Loucy (cell line): ENCODE measurements at regions not wholly inside any gene's neighbourhood (a gene's known extent, or its start where the extent isn't known, plus 50 kb on each side); places are given as distances from the start of the nearest gene placed in this dataset.

Experiments
- H2AFZ ChIP-seq: fragments of 200-600 bp; sonication (generic); 2 replicates; pipeline ENCODE4 v1.6.0; 2016; ENCODE audit warnings: antibody characterized with exemption, mild to moderate bottlenecking, low read length, moderate library complexity
- H3F3A ChIP-seq: fragments of 200-600 bp; 2 replicates; pipeline ENCODE4 v1.6.0; 2016; ENCODE audit warnings: antibody characterized with exemption, low read depth, mild to moderate bottlenecking
- H3K27me3 ChIP-seq: fragments of 200-600 bp; sonication (generic); 2 replicates; pipeline ENCODE4 v1.6.1; 2014; ENCODE audit warnings: low read length, mild to moderate bottlenecking; ENCODE audit not compliant: insufficient read depth, poor library complexity, severe bottlenecking
- H3K36me3 ChIP-seq: fragments of 200-600 bp; sonication (generic); 2 replicates; pipeline ENCODE4 v1.6.1; 2016; ENCODE audit warnings: low read length; ENCODE audit not compliant: insufficient read depth
- H3K4me1 ChIP-seq: fragments of 200-600 bp; sonication (generic); 2 replicates; pipeline ENCODE4 v1.5.1; 2014; ENCODE audit warnings: low read length, mild to moderate bottlenecking; ENCODE audit not compliant: insufficient read depth, poor library complexity, severe bottlenecking
- H3K4me2 ChIP-seq: fragments of 200-600 bp; sonication (generic); 2 replicates; pipeline ENCODE4 v1.6.0; 2014; ENCODE audit warnings: antibody characterized with exemption, low read length, low read depth, mild to moderate bottlenecking; ENCODE audit not compliant: poor library complexity, severe bottlenecking
- H3K4me3 ChIP-seq: fragments of 200-600 bp; sonication (generic); 2 replicates; pipeline ENCODE4 v1.5.1; 2014; ENCODE audit warnings: low read length, mild to moderate bottlenecking, mixed read lengths; ENCODE audit not compliant: poor library complexity, severe bottlenecking
- H3K79me2 ChIP-seq: fragments of 200-600 bp; sonication (generic); 2 replicates; pipeline ENCODE4 v1.6.1; 2014; ENCODE audit warnings: low read length; ENCODE audit not compliant: insufficient read depth
- H3K9ac ChIP-seq: fragments of 200-600 bp; sonication (generic); 2 replicates; pipeline ENCODE4 v1.6.0; 2014; ENCODE audit warnings: mild to moderate bottlenecking, low read depth, low read length, moderate library complexity; ENCODE audit not compliant: poor library complexity, severe bottlenecking
- H3K9me2 ChIP-seq: fragments of 200-600 bp; sonication (generic); replicated peaks from 2 replicates; pipeline ENCODE4 v1.6.1; 2016; ENCODE audit warnings: low read depth, low read length, mixed read lengths
- H3K9me3 ChIP-seq: fragments of 200-600 bp; sonication (generic); 2 replicates; pipeline ENCODE4 v1.6.1; 2014; ENCODE audit warnings: mild to moderate bottlenecking, antibody characterized with exemption, low read length, low read depth; ENCODE audit not compliant: insufficient read depth
- H4K20me1 ChIP-seq: fragments of 200-600 bp; sonication (generic); 2 replicates; pipeline ENCODE4 v1.6.0; 2014; ENCODE audit warnings: antibody characterized with exemption, low read length, mild to moderate bottlenecking; ENCODE audit not compliant: insufficient read depth, poor library complexity, severe bottlenecking
- EZH2phosphoT487 ChIP-seq: fragments of 200-600 bp; IDR thresholded peaks from 2 replicates; pipeline ENCODE4 v1.6.1; 2018; ENCODE audit warnings: antibody characterized with exemption, mild to moderate bottlenecking, moderate library complexity, borderline replicate concordance
- TF ChIP-seq, protein P1 (sequence below): fragments of 200-600 bp; sonication (generic); conservative IDR thresholded peaks from 2 replicates; pipeline ENCODE4 v1.5.1; 2014; ENCODE audit warnings: mild to moderate bottlenecking, antibody characterized with exemption, low read length

- Histone ChIP-seq H3K79me2 (no peaks in the 10 kb centered on the region), H3K9me2 (no peaks in the 10 kb centered on the region), H3K27me3 (no peaks in the 10 kb centered on the region), H3K4me2 (no peak overlapping the region), H3K9ac (no peak overlapping the region), H3K4me3 (no peak overlapping the region), H3K9me3 (no peaks in the 10 kb centered on the region), H4K20me1 (no peaks in the 10 kb centered on the region), H3F3A (no peaks in the 10 kb centered on the region), H2AFZ (no peak overlapping the region), H3K4me1 (no peaks in the 10 kb centered on the region), H3K36me3 (no peaks in the 10 kb centered on the region)
- TF ChIP-seq, protein P1, sequence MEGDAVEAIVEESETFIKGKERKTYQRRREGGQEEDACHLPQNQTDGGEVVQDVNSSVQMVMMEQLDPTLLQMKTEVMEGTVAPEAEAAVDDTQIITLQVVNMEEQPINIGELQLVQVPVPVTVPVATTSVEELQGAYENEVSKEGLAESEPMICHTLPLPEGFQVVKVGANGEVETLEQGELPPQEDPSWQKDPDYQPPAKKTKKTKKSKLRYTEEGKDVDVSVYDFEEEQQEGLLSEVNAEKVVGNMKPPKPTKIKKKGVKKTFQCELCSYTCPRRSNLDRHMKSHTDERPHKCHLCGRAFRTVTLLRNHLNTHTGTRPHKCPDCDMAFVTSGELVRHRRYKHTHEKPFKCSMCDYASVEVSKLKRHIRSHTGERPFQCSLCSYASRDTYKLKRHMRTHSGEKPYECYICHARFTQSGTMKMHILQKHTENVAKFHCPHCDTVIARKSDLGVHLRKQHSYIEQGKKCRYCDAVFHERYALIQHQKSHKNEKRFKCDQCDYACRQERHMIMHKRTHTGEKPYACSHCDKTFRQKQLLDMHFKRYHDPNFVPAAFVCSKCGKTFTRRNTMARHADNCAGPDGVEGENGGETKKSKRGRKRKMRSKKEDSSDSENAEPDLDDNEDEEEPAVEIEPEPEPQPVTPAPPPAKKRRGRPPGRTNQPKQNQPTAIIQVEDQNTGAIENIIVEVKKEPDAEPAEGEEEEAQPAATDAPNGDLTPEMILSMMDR = no peak
- no peak for TF ChIP-seq EZH2phosphoT487
These were observed 79.0 kb upstream of the SPACA1 start for GRCh38 chr6:87968435-87969278.

DNA sequence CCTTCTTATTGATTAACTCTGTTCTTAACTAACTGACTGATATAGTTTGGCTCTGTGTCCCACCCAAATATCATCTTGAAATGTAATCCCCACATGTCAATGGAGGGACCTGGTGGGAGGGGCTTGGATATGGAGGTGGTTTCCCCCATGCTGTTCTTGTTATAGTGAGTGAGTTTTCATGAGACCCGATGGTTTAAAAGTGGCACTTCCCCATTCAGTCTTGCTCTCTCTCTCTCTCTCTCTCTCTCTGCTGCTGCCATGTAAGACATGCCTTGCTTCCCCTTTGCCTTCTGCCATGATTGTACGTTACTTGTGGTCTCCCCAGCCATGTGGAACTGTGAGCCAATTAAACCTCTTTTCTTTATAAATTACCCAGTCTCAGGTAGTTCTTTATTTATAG, 81.8 kb upstream of the SPACA1 start:
- Histone ChIP-seq H3K4me1 (no peaks in the 10 kb centered on the region), H3K9me2 (no peaks in the 10 kb centered on the region), H3K9ac (no peak overlapping the region), H3K4me3 (no peak overlapping the region), H4K20me1 (no peaks in the 10 kb centered on the region), H3F3A (no peaks in the 10 kb centered on the region), H2AFZ (no peak overlapping the region), H3K4me2 (no peak overlapping the region), H3K36me3 (no peaks in the 10 kb centered on the region), H3K27me3 (no peaks in the 10 kb centered on the region), H3K79me2 (no peaks in the 10 kb centered on the region), H3K9me3 (no peaks in the 10 kb centered on the region)
- TF ChIP-seq, protein P1 = no peak

- Histone ChIP-seq H3K4me1 (no peaks in the 10 kb centered on the region), H3K36me3 (no peaks in the 10 kb centered on the region), H3K27me3 (no peaks in the 10 kb centered on the region), H3F3A (no peaks in the 10 kb centered on the region), H3K9me3 (no peaks in the 10 kb centered on the region), H3K4me3 (no peak overlapping the region), H3K9me2 (0 out of 2 replicates have a peak, but pooled peaks cover 10% of the 10 kb centered on the region), H2AFZ (no peak overlapping the region), H3K79me2 (no peaks in the 10 kb centered on the region), H3K4me2 (no peak overlapping the region), H4K20me1 (no peaks in the 10 kb centered on the region), H3K9ac (no peak overlapping the region)
- no peak for TF ChIP-seq EZH2phosphoT487
- TF ChIP-seq, protein P1 = no peak
These were observed 88.6 kb upstream of the SPACA1 start for GRCh38 chr6:87959083-87959482.
